ENCODE measurements at regions not wholly inside any gene's neighbourhood (a gene's known extent, or its start where the extent isn't known, plus 50 kb on each side); places are given as distances from the start of the nearest gene placed in this dataset.

- DNase-seq = no peak
Measured at GRCh38 chr1:61520401-61520800, 204.5 kb downstream of the TM2D1 start.

- no peak for DNase-seq
Measured at GRCh38 chr1:61519631-61520030, 205.3 kb downstream of the TM2D1 start.

GRCh38 chr1:61518670-61519400, 206.1 kb downstream of the TM2D1 start:
- no peak for DNase-seq

- no peak for DNase-seq
Measured at GRCh38 chr1:61517345-61517744, 207.6 kb downstream of the TM2D1 start.

- DNase-seq = no peak
Measured at GRCh38 chr1:61515096-61515495, 209.8 kb downstream of the TM2D1 start.

Data from DMS53 (cell line).